ENCODE measurements at regions not wholly inside any gene's neighbourhood (a gene's known extent, or its start where the extent isn't known, plus 50 kb on each side); places are given as distances from the start of the nearest gene placed in this dataset.
"Not testable (repeated sequence)": the region's sequence is repeated elsewhere in the genome, so short reads cannot be mapped to it uniquely, and the experiment has no call there.

DNA sequence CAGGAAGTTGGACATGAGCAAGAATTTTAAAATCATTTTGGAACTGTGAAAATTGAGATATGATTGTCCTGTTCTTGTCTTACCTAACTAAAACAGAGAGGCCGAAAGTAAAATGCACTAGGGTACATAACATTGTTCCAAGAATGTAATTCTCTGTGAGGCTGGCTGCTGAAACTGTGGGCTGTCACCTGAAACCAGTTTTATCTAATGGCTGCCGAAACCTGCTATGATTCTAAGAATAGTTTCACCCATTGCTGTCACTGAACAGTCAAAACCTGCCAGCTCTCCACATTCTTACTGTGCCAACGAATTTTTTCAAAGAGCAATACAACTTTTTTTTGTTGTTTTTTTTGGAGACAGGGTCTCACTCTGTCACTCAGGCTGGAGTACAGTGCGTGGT is 119.3 kb upstream of the ZSWIM2 start:
- TF ChIP-seq, protein P1, sequence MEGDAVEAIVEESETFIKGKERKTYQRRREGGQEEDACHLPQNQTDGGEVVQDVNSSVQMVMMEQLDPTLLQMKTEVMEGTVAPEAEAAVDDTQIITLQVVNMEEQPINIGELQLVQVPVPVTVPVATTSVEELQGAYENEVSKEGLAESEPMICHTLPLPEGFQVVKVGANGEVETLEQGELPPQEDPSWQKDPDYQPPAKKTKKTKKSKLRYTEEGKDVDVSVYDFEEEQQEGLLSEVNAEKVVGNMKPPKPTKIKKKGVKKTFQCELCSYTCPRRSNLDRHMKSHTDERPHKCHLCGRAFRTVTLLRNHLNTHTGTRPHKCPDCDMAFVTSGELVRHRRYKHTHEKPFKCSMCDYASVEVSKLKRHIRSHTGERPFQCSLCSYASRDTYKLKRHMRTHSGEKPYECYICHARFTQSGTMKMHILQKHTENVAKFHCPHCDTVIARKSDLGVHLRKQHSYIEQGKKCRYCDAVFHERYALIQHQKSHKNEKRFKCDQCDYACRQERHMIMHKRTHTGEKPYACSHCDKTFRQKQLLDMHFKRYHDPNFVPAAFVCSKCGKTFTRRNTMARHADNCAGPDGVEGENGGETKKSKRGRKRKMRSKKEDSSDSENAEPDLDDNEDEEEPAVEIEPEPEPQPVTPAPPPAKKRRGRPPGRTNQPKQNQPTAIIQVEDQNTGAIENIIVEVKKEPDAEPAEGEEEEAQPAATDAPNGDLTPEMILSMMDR (conservative IDR thresholded peaks at IDR 0.05; ENCODE audit: low read length), result no peak
- H3K4me3 ChIP-seq (ENCODE audit: low read length), result no peak overlapping the region
- DNase-seq (ENCODE audit: low read depth), result no peak

DNA sequence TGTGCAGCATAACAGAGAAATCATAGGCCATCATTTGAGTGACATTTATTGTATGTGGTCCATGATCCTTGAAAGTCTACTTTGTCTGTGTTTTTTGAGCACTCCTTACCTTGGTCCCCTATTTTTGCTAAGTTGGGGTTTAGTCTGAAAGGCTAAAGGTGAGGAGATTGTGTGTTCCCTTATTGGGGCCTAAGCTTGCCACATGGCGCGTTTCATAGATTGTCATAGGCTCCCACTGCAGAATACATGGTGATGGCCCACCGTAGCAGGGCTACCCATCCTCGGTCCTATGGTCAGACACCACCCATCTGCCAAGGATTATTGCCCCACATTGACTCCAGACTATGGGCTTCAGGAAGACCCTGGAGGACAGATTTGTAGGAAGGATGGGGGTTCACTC is 117.0 kb upstream of the ZSWIM2 start:
- no peak overlapping the region for H3K4me3 ChIP-seq (ENCODE audit: low read length)
- DNase-seq (ENCODE audit: low read depth), result no peak
- TF ChIP-seq, protein P1 (conservative IDR thresholded peaks at IDR 0.05; ENCODE audit: low read length), result no peak

DNA sequence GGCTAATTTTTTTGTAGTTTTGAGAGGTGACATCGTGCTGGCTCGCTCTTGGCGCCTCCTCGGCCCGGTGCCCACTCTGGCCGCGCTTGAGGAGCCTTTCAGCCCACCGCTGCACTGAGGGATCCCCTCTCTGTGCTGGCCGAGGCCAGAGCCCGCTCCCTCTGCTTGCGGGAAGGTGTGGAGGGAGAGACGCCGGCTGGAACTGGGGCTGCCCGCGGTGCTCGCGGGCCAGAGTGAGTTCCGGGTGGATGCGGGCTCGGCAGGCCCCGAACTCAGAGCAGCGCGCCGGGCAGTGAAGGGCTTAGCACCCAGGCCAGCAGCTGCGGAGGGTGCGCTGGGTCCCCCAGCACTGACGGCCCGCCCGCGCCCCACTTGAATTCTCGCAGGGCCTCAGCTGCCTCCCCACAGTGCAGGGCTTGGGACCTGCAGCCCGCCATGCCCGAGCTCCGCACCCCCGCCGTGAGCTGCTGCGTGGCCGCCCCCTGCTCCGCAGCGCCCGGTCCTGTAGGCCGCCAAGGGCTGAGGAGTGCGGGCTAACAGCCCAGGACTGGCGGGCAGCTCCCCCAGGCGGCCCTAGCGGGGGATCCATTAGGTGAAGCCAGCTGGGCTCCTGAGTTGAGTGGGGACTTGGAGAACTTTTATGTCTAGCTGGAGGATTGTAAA is 113.2 kb upstream of the ZSWIM2 start:
- no peak overlapping the region for H3K4me3 ChIP-seq (ENCODE audit: low read length)
- TF ChIP-seq, protein P1 (conservative IDR thresholded peaks at IDR 0.05; ENCODE audit: low read length), result no peak
- no peak for DNase-seq (ENCODE audit: low read depth)

DNA sequence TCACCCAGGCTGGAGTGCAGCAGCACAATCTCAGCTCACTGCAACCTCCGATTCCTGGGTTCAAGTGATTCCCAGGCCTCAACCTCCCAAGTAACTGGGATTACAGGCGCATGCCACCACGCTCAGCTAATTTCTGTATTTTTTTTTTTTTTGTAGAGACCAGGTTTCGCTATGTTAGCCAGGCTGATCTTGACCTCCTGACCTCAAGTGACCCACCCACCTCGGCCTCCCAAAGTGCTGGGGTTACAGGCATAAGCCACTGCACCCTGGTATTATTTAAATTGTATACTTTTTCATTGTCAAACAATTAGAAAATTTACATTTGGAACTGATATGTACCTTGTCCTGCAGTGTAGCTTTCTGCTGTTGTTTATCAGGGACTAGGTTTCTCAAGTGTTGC is 111.3 kb upstream of the ZSWIM2 start:
- H3K4me3 ChIP-seq (ENCODE audit: low read length); DNase-seq (ENCODE audit: low read depth): not testable (repeated sequence)

DNA sequence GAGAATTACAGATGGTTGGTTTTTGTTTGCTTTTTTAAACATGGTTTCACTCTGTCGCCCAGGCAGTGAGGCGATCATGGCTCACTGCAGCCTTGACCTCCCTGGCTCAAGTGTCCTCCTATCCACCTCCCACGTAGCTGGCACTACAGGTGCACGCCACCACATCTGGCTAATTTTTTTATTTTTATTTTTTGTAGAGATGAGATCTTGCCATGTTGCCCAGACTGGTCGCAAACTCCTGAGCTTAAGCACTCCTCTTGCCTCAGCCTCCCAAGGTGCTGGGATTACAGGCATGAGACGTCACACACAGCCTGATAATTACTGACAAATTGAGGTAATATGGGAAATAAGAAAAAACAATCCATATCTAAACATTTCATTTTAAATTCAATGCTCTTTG is 110.5 kb upstream of the ZSWIM2 start:
- no peak for DNase-seq (ENCODE audit: low read depth)
- TF ChIP-seq, protein P1 (conservative IDR thresholded peaks at IDR 0.05; ENCODE audit: low read length), result no peak
- no peak overlapping the region for H3K4me3 ChIP-seq (ENCODE audit: low read length)

DNA sequence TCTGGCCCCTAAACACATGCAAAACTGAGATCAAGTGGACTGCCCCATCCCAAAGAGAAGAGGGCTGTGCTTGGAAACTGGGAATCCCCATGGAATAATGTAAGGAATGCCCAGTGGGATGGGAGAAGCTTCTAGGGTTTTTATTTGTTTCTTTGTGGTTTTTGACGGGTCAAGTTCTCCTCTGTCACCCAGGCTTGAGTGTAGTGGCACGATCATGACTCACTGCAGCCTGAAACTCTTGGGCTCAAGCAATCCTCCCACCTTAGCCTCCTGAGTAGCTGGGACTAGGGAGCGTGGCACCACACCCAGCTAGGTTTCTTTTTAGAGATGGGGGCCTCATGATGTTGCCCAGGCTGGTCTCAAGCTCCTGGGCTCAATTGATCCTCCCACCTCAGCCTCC is 101.7 kb upstream of the ZSWIM2 start:
- H3K4me3 ChIP-seq (ENCODE audit: low read length), result no peak overlapping the region
- DNase-seq (ENCODE audit: low read depth), result no peak
- TF ChIP-seq, protein P1 (conservative IDR thresholded peaks at IDR 0.05; ENCODE audit: low read length), result no peak

DNA sequence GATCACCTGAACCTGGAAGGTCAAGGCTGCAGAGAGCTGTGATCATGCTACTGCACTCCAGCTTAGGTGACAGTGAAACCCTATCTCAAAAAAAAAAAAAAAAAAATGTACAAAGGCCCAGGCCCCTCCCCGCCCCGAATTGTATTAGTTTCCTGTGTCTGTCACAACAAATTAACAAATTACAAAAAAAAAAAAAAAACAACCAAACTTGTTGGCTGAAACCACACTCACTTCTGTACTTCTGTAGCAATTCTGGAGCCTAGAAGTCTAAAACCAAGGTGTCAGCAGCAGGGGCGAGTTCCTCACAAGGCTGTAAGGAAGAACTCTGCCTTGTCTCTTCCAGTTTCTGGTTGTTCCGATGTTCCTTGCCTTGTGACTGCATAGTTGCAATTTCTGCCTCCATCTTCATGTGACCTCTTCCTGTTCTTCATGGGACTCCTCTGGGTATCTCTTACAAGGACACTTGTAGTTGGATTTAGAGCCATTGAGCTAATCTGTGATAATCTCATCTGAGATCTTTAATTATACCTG is 100.8 kb upstream of the ZSWIM2 start:
- DNase-seq (ENCODE audit: low read depth), result no peak
- no peak overlapping the region for H3K4me3 ChIP-seq (ENCODE audit: low read length)
- TF ChIP-seq, protein P1 (conservative IDR thresholded peaks at IDR 0.05; ENCODE audit: low read length), result no peak

All from AG10803 (cell line).